HFFc6 (cell line): ENCODE measurements at regions not wholly inside any gene's neighbourhood (a gene's known extent, or its start where the extent isn't known, plus 50 kb on each side); places are given as distances from the start of the nearest gene placed in this dataset.

ENCODE experiments used
- DNase-seq: peaks from one replicate; pipeline ENCODE4 v3.0.0-alpha.2; 2018
- H3K27ac Mint-ChIP-seq: 2 replicates; pipeline ENCODE4 v1.8.0; 2020; ENCODE audit warnings: mild to moderate bottlenecking, mixed read lengths
- H3K27me3 Mint-ChIP-seq: 2 replicates; pipeline ENCODE4 v1.8.0; 2021; ENCODE audit warnings: mild to moderate bottlenecking, moderate library complexity, mixed read lengths; ENCODE audit not compliant: insufficient read depth
- H3K36me3 Mint-ChIP-seq: 2 replicates; pipeline ENCODE4 v1.8.0; 2021; ENCODE audit warnings: low read depth, mixed read lengths
- H3K4me1 Mint-ChIP-seq: 2 replicates; pipeline ENCODE4 v1.8.0; 2020; ENCODE audit warnings: low read depth, mixed read lengths
- H3K4me3 Mint-ChIP-seq: 2 replicates; pipeline ENCODE4 v1.8.0; 2020; ENCODE audit warnings: mild to moderate bottlenecking, moderate library complexity, mixed read lengths
- H3K9me3 Mint-ChIP-seq: 2 replicates; pipeline ENCODE4 v1.8.0; 2020; ENCODE audit warnings: mild to moderate bottlenecking, mixed read lengths
- CTCF ChIP-seq: fragments of 200-600 bp; sonication (generic); IDR thresholded peaks from 2 replicates; pipeline ENCODE4 v1.5.0; 2021; ENCODE audit warnings: antibody characterized with exemption, mild to moderate bottlenecking

GRCh38 chr15:38652998-38653397 lies 88.4 kb upstream of the RASGRP1 start:
- TF ChIP-seq CTCF = no peak
- no peaks in the 10 kb centered on the region for H3K9me3 Mint-ChIP-seq
- no peaks in the 10 kb centered on the region for H3K36me3 Mint-ChIP-seq
- no peak overlapping the region for H3K4me3 Mint-ChIP-seq
- H3K27ac Mint-ChIP-seq = no peak overlapping the region
- H3K4me1 Mint-ChIP-seq = no peaks in the 10 kb centered on the region
- DNase-seq = no peak
- H3K27me3 Mint-ChIP-seq = peaks cover 29% of the 10 kb centered on the region

DNA sequence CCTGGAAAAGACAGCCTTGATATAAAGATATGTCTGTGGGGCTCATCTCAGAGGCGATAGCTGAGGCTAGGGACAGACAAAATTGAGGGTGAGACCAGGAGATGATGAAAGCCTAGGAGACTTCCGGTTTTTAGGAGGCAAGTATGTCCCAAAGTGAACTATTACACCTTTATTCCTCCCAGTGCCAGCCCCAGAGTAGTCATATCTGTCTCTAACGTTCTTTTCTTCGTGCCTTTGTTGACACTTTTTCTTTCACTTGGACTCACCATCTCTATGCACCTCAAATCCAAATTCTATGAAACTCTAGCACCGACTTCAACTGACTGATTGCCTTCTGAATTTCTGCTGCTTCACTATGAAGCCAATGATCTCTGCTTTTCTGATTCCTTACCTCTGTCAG lies 93.8 kb upstream of the RASGRP1 start:
- DNase-seq = no peak
- H3K9me3 Mint-ChIP-seq = no peaks in the 10 kb centered on the region
- peaks cover 27% of the 10 kb centered on the region for H3K27me3 Mint-ChIP-seq
- no peaks in the 10 kb centered on the region for H3K4me1 Mint-ChIP-seq
- no peak overlapping the region for H3K4me3 Mint-ChIP-seq
- no peak overlapping the region for H3K27ac Mint-ChIP-seq
- no peaks in the 10 kb centered on the region for H3K36me3 Mint-ChIP-seq
- TF ChIP-seq CTCF = no peak

GRCh38 chr15:38660738-38661137 lies 96.1 kb upstream of the RASGRP1 start:
- peaks cover 35% of the 10 kb centered on the region for H3K27me3 Mint-ChIP-seq
- H3K9me3 Mint-ChIP-seq = no peaks in the 10 kb centered on the region
- H3K27ac Mint-ChIP-seq = no peak overlapping the region
- no peaks in the 10 kb centered on the region for H3K36me3 Mint-ChIP-seq
- no peak for DNase-seq
- H3K4me1 Mint-ChIP-seq = no peaks in the 10 kb centered on the region
- no peak for TF ChIP-seq CTCF
- no peak overlapping the region for H3K4me3 Mint-ChIP-seq

DNA sequence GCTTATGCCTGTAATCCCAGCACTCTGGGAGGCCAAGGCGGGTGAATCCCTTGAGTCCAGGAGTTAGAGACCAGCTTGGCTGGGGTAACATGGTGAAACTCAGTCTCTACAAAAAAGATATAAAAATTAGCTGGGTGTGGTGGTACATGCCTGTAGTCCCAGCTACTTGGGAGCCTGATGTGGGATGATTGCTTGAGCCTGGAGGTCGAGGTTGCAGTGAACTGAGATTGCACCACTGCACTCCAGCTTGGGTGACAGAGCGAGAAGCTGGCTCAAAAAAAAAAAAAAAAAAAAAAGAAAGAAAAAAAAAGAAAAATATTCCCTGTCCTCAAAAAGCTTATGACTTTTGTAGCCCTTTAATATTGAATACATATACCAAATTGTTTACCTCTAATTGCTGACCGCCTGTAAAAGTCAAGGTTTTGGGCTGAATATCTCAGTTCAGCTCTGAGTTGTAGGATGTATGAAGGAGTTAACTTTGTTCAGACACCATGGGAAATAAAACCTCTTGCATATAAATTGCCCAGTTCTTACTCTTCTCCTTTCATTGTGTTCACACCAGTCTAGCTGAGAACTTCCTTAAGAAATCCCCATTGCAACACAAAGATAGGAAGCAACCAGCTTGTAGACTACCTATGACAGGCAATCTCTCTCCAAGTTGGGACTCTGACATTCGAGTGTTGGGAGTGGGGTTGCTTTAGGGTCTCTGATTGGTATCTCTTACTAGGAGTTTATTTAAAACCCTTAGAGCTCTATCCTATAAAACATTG lies 97.6 kb upstream of the RASGRP1 start:
- no peak for DNase-seq
- TF ChIP-seq CTCF = no peak
- no peaks in the 10 kb centered on the region for H3K4me1 Mint-ChIP-seq
- H3K36me3 Mint-ChIP-seq = no peaks in the 10 kb centered on the region
- no peak overlapping the region for H3K4me3 Mint-ChIP-seq
- peaks cover 41% of the 10 kb centered on the region for H3K27me3 Mint-ChIP-seq
- H3K27ac Mint-ChIP-seq = no peak overlapping the region
- H3K9me3 Mint-ChIP-seq = no peaks in the 10 kb centered on the region

DNA sequence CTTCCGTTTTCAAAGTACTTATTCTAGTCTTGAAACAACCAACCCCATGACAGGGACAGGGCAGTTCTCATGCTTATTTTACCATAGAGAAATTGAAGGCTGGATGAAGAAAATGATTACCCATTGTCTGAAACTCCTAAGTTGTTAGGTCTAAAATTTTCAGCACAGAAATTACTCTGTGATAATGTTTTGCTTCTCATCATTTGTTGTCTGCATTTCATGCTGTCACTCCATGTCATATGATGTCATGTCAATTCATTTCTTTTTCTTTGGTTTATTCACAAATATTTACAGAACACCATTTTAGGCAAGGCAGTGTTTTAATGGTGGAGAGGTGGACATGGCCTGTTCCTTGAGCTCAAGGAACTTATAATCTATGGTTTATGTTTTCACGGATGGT lies 98.2 kb upstream of the RASGRP1 start:
- no peak overlapping the region for H3K4me3 Mint-ChIP-seq
- H3K36me3 Mint-ChIP-seq = no peaks in the 10 kb centered on the region
- no peak overlapping the region for H3K27ac Mint-ChIP-seq
- no peak for DNase-seq
- H3K4me1 Mint-ChIP-seq = no peaks in the 10 kb centered on the region
- no peaks in the 10 kb centered on the region for H3K9me3 Mint-ChIP-seq
- H3K27me3 Mint-ChIP-seq = peaks cover 44% of the 10 kb centered on the region
- no peak for TF ChIP-seq CTCF
